Muscle layer of duodenum (tissue), 2 donors: ENCODE measurements at regions not wholly inside any gene's neighbourhood (a gene's known extent, or its start where the extent isn't known, plus 50 kb on each side); places are given as distances from the start of the nearest gene placed in this dataset.
"Not testable (repeated sequence)": the region's sequence is repeated elsewhere in the genome, so short reads cannot be mapped to it uniquely, and the experiment has no call there.

Experiments used
- H3K27ac ChIP-seq: one replicate; pipeline ENCODE4 v1.7.0; 2013; ENCODE audit warnings: mild to moderate bottlenecking, low read length
- H3K27me3 ChIP-seq: one replicate; pipeline ENCODE4 v1.7.0; 2013; ENCODE audit warnings: low read depth, mild to moderate bottlenecking, control low read depth, low read length
- H3K36me3 ChIP-seq, 2 donors: one replicate each; pipeline ENCODE4 v1.7.0; 2013; ENCODE audit warnings: low read length in 2 of 2, control low read depth in 1 of 2, mild to moderate bottlenecking in 1 of 2; ENCODE audit not compliant: insufficient read depth in 2 of 2, control insufficient read depth in 1 of 2
- H3K4me1 ChIP-seq, 2 donors: one replicate each; pipeline ENCODE4 v1.7.0; 2013; ENCODE audit warnings: low read length in 2 of 2, mild to moderate bottlenecking in 2 of 2, control low read depth in 1 of 2, moderate library complexity in 1 of 2; ENCODE audit not compliant: insufficient read depth in 2 of 2, control insufficient read depth in 1 of 2
- H3K4me3 ChIP-seq, 2 donors: one replicate each; pipeline ENCODE4 v1.7.0; 2013; ENCODE audit warnings: low read length in 2 of 2, low read depth in 1 of 2, mild to moderate bottlenecking in 1 of 2
- H3K9me3 ChIP-seq, 2 donors: one replicate each; pipeline ENCODE4 v1.7.0; 2013; ENCODE audit warnings: low read length in 2 of 2, control low read depth in 1 of 2, mild to moderate bottlenecking in 1 of 2; ENCODE audit not compliant: control insufficient read depth in 1 of 2
- donor health status: healthy.

DNA sequence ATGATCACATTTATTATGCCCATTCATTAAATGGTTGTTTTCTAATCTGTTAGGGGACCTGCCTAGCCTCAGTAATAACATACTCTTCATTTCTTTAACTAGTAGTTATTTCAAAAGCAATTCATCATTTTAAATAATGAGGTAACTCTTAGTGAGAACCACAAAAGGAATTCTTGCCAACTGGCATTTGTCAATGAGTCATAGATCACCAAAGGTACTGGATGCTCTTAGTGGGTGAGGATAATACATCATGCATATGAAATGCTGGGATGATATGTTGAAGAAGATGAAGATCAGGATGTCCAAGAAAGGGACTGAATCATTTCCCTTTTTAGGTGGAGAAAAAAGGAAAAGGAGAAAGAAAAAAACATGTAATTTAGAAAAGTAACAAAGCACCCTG lies 826.2 kb upstream of the DDX18 start:
- H3K9me3 ChIP-seq, result peaks cover 0 to 2% of the 10 kb centered on the region in 2 donors
- H3K27ac ChIP-seq, result no peak overlapping the region
- H3K4me3 ChIP-seq, result no peak overlapping the region
- H3K4me1 ChIP-seq, result no peaks in the 10 kb centered on the region
- no peaks in the 10 kb centered on the region for H3K27me3 ChIP-seq
- no peaks in the 10 kb centered on the region for H3K36me3 ChIP-seq

DNA sequence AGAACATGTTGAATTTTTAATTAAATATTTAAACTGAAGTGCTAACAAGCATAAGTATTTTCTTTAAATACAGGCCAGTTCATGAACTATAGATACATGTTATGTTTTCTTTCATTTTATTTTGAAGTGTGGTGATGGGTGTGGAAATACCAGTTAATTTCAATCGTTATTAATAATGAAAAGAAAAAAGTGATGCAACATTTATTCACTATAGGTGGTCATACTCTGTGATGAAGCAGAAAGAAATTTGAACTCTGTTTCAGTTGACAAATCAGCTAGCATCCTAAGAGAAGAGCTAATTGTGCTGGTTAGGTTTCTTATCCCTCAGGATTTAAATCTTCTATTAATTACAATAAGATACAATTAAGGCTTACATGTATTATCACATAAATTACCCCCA lies 795.1 kb upstream of the DDX18 start:
- Histone ChIP-seq H3K27me3 (no peaks in the 10 kb centered on the region), H3K9me3 (no peaks in the 10 kb centered on the region), H3K36me3 (no peaks in the 10 kb centered on the region), H3K4me1 (no peaks in the 10 kb centered on the region), H3K4me3 (no peak overlapping the region), H3K27ac (no peak overlapping the region)

DNA sequence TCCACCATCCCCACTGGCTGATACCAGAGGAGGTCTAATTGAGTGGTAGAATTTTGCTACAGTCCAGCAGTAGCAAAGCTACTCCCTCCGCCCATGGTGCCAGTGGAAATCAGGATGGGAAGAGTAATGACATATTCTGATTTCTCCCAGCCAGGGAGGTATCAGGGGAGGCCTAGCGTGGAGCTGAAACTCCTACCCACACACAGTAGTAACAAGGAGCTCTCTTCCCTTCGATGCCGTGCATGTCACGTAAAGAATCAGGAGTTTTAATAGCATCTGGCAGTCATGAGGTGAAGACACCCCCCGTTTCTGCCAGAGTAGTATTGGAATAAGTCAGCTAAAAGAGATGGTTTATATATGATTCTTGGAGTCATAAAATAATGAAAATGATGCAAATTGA lies 786.8 kb upstream of the DDX18 start:
- no peaks in the 10 kb centered on the region for H3K9me3 ChIP-seq
- no peak overlapping the region for H3K27ac ChIP-seq
- no peaks in the 10 kb centered on the region for H3K27me3 ChIP-seq
- no peaks in the 10 kb centered on the region for H3K4me1 ChIP-seq
- no peaks in the 10 kb centered on the region for H3K36me3 ChIP-seq
- no peak overlapping the region for H3K4me3 ChIP-seq

DNA sequence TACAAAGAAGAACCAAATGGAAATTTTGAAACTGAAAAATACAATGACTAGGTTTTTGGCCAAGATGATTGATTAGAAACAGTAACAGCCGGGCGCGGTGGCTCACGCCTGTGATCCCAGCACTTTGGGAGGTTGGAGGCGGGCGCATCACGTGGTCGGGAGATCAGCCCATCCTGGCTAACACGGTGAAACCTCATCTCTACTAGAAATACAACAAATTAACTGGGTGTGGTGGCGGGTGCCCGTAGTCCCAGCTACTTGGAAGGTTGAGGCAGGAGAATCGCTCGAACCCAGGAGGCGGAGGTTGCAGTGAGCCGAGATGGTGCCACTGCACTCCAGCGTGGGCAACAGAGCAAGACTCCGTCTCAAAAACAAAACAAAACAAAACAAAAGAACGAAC lies 785.8 kb upstream of the DDX18 start:
- H3K4me1 ChIP-seq, H3K36me3 ChIP-seq, H3K27ac ChIP-seq, H3K9me3 ChIP-seq, H3K27me3 ChIP-seq, H3K4me3 ChIP-seq: not testable (repeated sequence)

DNA sequence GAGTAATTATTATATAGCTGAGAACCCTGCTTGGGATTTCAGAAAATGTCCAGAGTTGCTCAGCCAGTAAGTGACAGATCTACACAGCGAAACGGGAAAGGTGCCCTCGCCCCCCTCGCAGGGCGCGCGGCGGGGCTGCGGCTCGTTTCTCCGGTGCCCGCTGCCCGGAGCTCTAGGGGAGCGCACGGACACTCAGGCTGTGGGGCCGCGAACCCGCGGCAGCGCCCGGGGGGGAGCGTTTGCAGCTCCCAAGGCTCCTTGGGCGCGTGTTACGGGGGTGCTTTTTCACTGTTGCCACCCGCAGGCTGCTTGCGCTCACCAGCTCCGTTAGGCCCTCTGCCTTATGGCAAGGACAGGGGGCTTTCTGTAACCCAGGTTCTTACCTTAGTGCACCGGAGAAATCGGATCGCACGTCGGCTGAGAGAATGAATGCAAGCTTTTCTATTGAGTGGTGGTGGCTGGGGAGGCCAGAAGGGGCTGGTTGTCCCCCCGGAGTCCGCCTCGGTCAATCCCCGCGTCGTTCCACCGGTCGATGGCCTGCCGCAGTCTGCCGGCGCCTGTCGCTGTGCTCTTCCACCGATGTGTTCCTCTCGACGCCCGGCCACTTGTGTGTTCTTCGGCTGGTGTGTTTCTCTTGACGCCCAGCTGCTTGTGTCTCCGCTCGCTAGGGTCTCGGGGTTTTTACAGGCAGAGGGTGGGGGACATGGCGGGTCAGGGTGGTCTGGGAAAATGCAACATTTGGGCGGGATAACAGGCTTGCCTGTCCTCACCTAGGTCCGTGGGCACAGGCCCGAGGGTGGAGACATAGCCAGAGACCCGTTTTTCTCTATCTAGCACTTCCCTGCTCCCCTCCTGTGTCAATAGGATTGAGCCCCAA lies 758.8 kb upstream of the DDX18 start:
- Histone ChIP-seq H3K4me3 (no peak overlapping the region), H3K4me1 (no peaks in the 10 kb centered on the region), H3K27me3 (no peaks in the 10 kb centered on the region), H3K9me3 (peaks cover 0 to 6% of the 10 kb centered on the region in 2 donors), H3K36me3 (no peaks in the 10 kb centered on the region), H3K27ac (no peak overlapping the region)

DNA sequence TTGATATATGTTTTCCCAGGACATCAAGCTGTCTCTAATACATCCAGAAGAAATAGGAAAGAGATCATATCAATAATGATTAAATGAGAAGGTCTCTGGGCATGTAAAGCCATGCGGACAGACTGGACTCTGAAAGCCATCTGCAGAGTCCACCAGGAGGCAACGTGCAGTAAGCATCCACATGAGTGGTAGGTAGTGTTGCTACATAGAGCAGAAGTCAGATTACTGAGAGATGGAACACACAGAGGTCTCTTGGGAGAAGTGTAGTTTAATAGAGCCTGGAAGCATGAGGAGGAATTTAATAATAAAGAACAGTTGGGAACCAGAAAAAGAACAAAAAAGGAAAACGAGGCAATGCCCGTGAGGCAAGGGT lies 758.1 kb upstream of the DDX18 start:
- Histone ChIP-seq H3K4me3 (no peak overlapping the region), H3K9me3 (peaks cover 0 to 6% of the 10 kb centered on the region in 2 donors), H3K4me1 (no peaks in the 10 kb centered on the region), H3K27me3 (no peaks in the 10 kb centered on the region), H3K27ac (no peak overlapping the region), H3K36me3 (no peaks in the 10 kb centered on the region)

DNA sequence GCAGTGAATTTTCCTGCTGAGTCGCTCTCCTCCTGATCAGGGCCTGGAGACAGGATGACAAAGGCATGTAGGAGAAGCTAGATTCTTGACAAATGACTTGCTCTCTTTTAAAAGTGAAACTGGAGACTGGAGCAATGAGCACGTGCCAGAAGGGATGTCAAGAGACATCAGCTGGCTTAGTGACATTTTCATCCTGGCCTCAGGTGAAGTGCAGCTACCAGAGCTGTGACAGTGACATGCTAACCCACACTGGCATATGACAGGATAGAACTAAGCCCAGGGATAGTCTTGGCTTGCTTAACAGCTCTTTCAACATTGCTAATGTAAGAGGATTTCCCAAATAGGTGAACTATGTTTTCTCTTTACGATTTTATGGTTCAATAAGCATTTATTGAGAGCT lies 757.5 kb upstream of the DDX18 start:
- Histone ChIP-seq H3K9me3 (peaks cover 0 to 6% of the 10 kb centered on the region in 2 donors), H3K4me1 (no peaks in the 10 kb centered on the region), H3K27me3 (no peaks in the 10 kb centered on the region), H3K27ac (no peak overlapping the region), H3K36me3 (no peaks in the 10 kb centered on the region), H3K4me3 (no peak overlapping the region)

DNA sequence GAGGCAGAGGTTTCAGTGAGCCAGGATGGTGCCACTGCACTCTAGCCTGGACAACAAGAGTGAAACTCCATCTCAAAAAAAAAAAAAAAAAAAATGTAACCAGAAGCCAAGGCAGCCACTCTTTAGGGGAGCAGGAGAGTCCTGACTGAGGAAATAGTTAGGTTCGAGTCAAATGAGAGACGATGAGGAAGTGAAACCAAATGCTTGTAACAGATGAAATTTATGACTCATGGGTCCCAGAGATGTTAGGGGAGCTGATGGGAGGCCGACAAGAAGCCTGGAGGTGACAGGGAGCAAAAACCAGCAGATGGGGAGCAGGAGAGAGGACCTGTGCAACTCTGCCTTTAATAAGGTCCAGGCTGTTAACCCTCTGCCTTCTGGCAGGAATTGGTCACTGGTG lies 756.1 kb upstream of the DDX18 start:
- H3K9me3 ChIP-seq, result peaks cover 0 to 6% of the 10 kb centered on the region in 2 donors
- no peak overlapping the region for H3K4me3 ChIP-seq
- no peaks in the 10 kb centered on the region for H3K36me3 ChIP-seq
- no peak overlapping the region for H3K27ac ChIP-seq
- no peaks in the 10 kb centered on the region for H3K4me1 ChIP-seq
- H3K27me3 ChIP-seq, result no peaks in the 10 kb centered on the region

DNA sequence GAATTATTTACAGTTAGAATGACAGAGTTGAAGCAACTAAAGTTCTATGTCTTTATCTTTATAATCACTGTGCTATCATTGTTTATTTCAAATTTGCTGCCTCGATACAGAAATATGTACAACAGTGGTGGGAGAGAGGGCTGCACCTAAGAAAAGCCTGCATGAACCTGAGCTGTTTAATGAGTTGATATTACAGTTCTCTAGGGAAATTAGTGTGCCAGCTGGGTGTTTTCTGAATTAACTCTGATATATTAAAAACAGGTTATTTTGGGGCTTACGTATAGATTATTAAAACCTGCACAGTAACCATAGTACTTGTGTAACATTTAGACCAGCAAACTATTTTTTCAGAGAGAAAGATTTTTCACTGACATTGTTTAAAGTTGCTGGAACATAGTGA lies 750.5 kb upstream of the DDX18 start:
- H3K4me1 ChIP-seq, result no peaks in the 10 kb centered on the region
- H3K4me3 ChIP-seq, result no peak overlapping the region
- no peaks in the 10 kb centered on the region for H3K36me3 ChIP-seq
- H3K27me3 ChIP-seq, result no peaks in the 10 kb centered on the region
- H3K9me3 ChIP-seq, result no peaks in the 10 kb centered on the region
- H3K27ac ChIP-seq, result no peak overlapping the region

DNA sequence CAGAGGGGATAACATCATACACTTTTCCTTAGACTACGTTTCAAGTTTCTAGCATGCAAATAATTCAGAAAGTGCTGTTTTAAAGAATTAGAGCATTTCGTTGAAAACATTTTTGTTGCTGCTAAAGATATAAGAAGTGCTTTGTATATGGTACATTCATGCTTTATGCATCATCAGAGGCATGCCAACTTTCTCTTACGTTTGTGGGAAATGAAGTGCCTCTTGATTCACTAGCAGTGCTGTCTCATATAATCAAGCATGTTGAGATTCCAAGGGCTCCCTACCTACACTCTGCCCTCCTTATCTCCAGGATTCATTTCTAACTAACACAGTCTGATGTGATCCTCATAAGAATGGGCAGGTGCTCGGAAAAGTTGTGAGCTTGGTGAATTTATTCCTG lies 748.6 kb upstream of the DDX18 start:
- Histone ChIP-seq H3K27ac (no peak overlapping the region), H3K4me3 (no peak overlapping the region), H3K36me3 (no peaks in the 10 kb centered on the region), H3K27me3 (no peaks in the 10 kb centered on the region), H3K4me1 (no peaks in the 10 kb centered on the region), H3K9me3 (peaks cover 0 to 4% of the 10 kb centered on the region in 2 donors)

DNA sequence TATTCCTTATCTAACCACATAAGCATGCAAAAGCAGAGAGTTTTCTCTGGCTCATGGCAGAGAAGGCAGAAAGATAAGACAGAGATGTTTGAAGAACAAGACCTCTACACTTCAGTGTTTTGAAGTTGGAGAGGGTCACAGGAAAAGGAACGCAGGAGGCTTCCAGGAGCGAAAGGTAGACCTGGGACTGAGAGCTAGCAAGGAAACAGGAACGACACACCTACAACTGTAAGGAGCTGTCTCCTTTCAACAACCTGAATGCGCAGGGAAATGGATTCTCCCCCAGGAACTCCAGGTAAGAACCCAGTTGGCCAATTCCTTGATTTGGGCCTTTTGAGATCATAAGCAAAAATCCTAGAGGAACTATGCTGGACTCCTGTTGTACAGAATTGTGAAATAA lies 746.6 kb upstream of the DDX18 start:
- peaks cover 0 to 11% of the 10 kb centered on the region in 2 donors for H3K9me3 ChIP-seq
- no peaks in the 10 kb centered on the region for H3K36me3 ChIP-seq
- no peak overlapping the region for H3K4me3 ChIP-seq
- no peak overlapping the region for H3K27ac ChIP-seq
- H3K4me1 ChIP-seq, result no peaks in the 10 kb centered on the region
- no peaks in the 10 kb centered on the region for H3K27me3 ChIP-seq

DNA sequence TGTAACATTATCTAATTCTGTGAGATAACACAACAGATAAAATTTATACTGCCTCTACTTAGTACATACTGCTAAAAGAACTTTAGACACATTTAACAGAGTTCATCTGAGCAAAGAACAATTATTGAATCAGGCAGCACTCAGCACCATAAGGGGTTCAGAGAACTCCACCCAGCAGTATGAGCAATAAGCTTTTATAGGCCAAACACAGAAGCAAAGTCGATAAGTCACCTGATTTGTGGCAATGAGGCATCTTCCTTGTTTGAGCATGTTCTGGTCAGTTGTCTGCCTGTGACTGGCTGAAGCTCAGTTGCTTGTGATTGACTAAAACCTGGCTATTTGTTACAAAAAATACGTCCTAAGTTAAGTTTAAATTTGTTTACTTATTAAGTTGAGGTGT lies 746.1 kb upstream of the DDX18 start:
- Histone ChIP-seq H3K9me3 (peaks cover 0 to 11% of the 10 kb centered on the region in 2 donors), H3K27ac (no peak overlapping the region), H3K36me3 (no peaks in the 10 kb centered on the region), H3K27me3 (no peaks in the 10 kb centered on the region), H3K4me3 (no peak overlapping the region), H3K4me1 (no peaks in the 10 kb centered on the region)
